ENCODE measurements at regions not wholly inside any gene's neighbourhood (a gene's known extent, or its start where the extent isn't known, plus 50 kb on each side); places are given as distances from the start of the nearest gene placed in this dataset.

- no peaks in the 10 kb centered on the region for H3K79me2 ChIP-seq (ENCODE audit: insufficient read depth)
- TF ChIP-seq EZH2phosphoT487 (IDR thresholded peaks at IDR 0.05; ENCODE audit: insufficient read depth, low read depth) (no peak), EZH2 (IDR thresholded peaks at IDR 0.05; ENCODE audit: insufficient read depth, poor library complexity, severe bottlenecking) (no peak)
- H3K9ac ChIP-seq: peak overlapping the region; percentile 40; the same call in 1 of the 2 replicates
- H3K4me2 ChIP-seq (ENCODE audit: unreplicated experiment): peak overlapping the region; percentile 30
- H3K27ac ChIP-seq: peak overlapping the region; percentile 91
- H3K9me2 ChIP-seq (ENCODE audit: insufficient read depth): no peaks in the 10 kb centered on the region
- H3K4me1 ChIP-seq (ENCODE audit: insufficient read depth): peaks cover 23% of the 10 kb centered on the region
- no peaks in the 10 kb centered on the region for H3K36me3 ChIP-seq (ENCODE audit: low read depth)
- H3F3A ChIP-seq (ENCODE audit: insufficient read depth): peaks cover 30% of the 10 kb centered on the region
- H3K4me3 ChIP-seq: no peak overlapping the region
- H3K9me3 ChIP-seq (ENCODE audit: low read depth): no peaks in the 10 kb centered on the region
- WGBS, 2 experiments (ENCODE audit: low coverage in 1 of 2, low lambda C conversion rate in 2 of 2, missing lambda C conversion rate in 2 of 2): 31 to 45% methylated on average over 5 of the region's 5 CpGs
- no peaks in the 10 kb centered on the region for H3K27me3 ChIP-seq (replicated peaks; ENCODE audit: insufficient read depth)
- no peaks in the 10 kb centered on the region for H4K20me1 ChIP-seq (ENCODE audit: insufficient read depth)
- in situ Hi-C loops (cut with MboI): no loop called here
- no peak overlapping the region for H2AFZ ChIP-seq
- DNase-seq: peak; percentile 91
These were observed 459.7 kb downstream of the EBF1 start for GRCh38 chr5:158639881-158640592.

DNA sequence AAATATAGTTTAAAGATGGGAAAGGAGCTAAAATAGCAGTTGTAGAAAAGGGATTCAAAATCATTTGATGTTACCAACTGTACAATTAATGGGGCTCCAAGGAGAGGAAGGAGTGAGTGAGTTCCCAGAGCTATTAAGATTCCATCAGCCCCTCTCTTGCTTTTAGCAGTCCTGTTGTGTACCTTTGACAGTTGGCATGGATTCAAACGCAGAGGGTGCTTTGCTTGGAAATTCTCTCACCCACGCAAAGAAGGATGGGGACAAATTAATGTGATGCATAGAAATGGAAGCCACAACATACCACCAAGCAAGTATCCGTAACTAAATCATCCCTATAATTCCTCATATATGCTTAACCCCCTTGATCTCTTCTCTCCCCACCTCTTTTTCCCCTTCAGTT lies 461.3 kb downstream of the EBF1 start:
- WGBS, 2 experiments (ENCODE audit: low coverage in 1 of 2, low lambda C conversion rate in 2 of 2, missing lambda C conversion rate in 2 of 2): 93 to 98% methylated on average over 3 of the region's 3 CpGs
- H3K79me2 ChIP-seq (ENCODE audit: insufficient read depth): no peaks in the 10 kb centered on the region
- H3K27ac ChIP-seq: no peak overlapping the region
- no peak for DNase-seq
- H3K9me2 ChIP-seq (ENCODE audit: insufficient read depth): no peaks in the 10 kb centered on the region
- no peak overlapping the region for H2AFZ ChIP-seq
- in situ Hi-C loops (cut with MboI): no loop called here
- TF ChIP-seq EZH2 (IDR thresholded peaks at IDR 0.05; ENCODE audit: insufficient read depth, poor library complexity, severe bottlenecking) (no peak), EZH2phosphoT487 (IDR thresholded peaks at IDR 0.05; ENCODE audit: insufficient read depth, low read depth) (no peak)
- peaks cover 30% of the 10 kb centered on the region for H3F3A ChIP-seq (ENCODE audit: insufficient read depth)
- H3K27me3 ChIP-seq (replicated peaks; ENCODE audit: insufficient read depth): no peaks in the 10 kb centered on the region
- no peaks in the 10 kb centered on the region for H4K20me1 ChIP-seq (ENCODE audit: insufficient read depth)
- no peak overlapping the region for H3K9ac ChIP-seq
- H3K4me1 ChIP-seq (ENCODE audit: insufficient read depth): peaks cover 32% of the 10 kb centered on the region
- no peak overlapping the region for H3K4me3 ChIP-seq
- H3K9me3 ChIP-seq (ENCODE audit: low read depth): no peaks in the 10 kb centered on the region
- H3K36me3 ChIP-seq (ENCODE audit: low read depth): no peaks in the 10 kb centered on the region
- H3K4me2 ChIP-seq (ENCODE audit: unreplicated experiment): no peak overlapping the region

GRCh38 chr5:158637039-158637438 lies 462.7 kb downstream of the EBF1 start:
- Histone ChIP-seq H3K4me1 (ENCODE audit: insufficient read depth) (peaks cover 32% of the 10 kb centered on the region), H3K79me2 (ENCODE audit: insufficient read depth) (no peaks in the 10 kb centered on the region), H3K4me2 (ENCODE audit: unreplicated experiment) (no peak overlapping the region), H4K20me1 (ENCODE audit: insufficient read depth) (no peaks in the 10 kb centered on the region), H3K27ac (no peak overlapping the region), H3K36me3 (ENCODE audit: low read depth) (no peaks in the 10 kb centered on the region), H3K4me3 (no peak overlapping the region), H3K9me2 (ENCODE audit: insufficient read depth) (no peaks in the 10 kb centered on the region), H2AFZ (no peak overlapping the region), H3K27me3 (replicated peaks; ENCODE audit: insufficient read depth) (no peaks in the 10 kb centered on the region), H3F3A (ENCODE audit: insufficient read depth) (peaks cover 30% of the 10 kb centered on the region), H3K9me3 (ENCODE audit: low read depth) (no peaks in the 10 kb centered on the region), H3K9ac (no peak overlapping the region)
- in situ Hi-C loops (cut with MboI): no loop called here
- DNase-seq: no peak
- TF ChIP-seq EZH2 (IDR thresholded peaks at IDR 0.05; ENCODE audit: insufficient read depth, poor library complexity, severe bottlenecking): no peak
- no peak for TF ChIP-seq EZH2phosphoT487 (IDR thresholded peaks at IDR 0.05; ENCODE audit: insufficient read depth, low read depth)
- 43 to 62% methylated on average over 1 of the region's 1 CpG for WGBS, 2 experiments (ENCODE audit: low coverage in 1 of 2, low lambda C conversion rate in 2 of 2, missing lambda C conversion rate in 2 of 2)

- no peaks in the 10 kb centered on the region for H3K9me3 ChIP-seq (ENCODE audit: low read depth)
- no peak overlapping the region for H3K9ac ChIP-seq
- in situ Hi-C loops (cut with MboI): no loop called here
- H2AFZ ChIP-seq: no peak overlapping the region
- peaks cover 28% of the 10 kb centered on the region for H3K4me1 ChIP-seq (ENCODE audit: insufficient read depth)
- H3K9me2 ChIP-seq (ENCODE audit: insufficient read depth): no peaks in the 10 kb centered on the region
- H4K20me1 ChIP-seq (ENCODE audit: insufficient read depth): no peaks in the 10 kb centered on the region
- H3K4me2 ChIP-seq (ENCODE audit: unreplicated experiment): peak overlapping the region; percentile 35
- H3K27ac ChIP-seq: no peak overlapping the region
- no peaks in the 10 kb centered on the region for H3K27me3 ChIP-seq (replicated peaks; ENCODE audit: insufficient read depth)
- peaks cover 26% of the 10 kb centered on the region for H3F3A ChIP-seq (ENCODE audit: insufficient read depth)
- no peaks in the 10 kb centered on the region for H3K79me2 ChIP-seq (ENCODE audit: insufficient read depth)
- no peaks in the 10 kb centered on the region for H3K36me3 ChIP-seq (ENCODE audit: low read depth)
- TF ChIP-seq EZH2phosphoT487 (IDR thresholded peaks at IDR 0.05; ENCODE audit: insufficient read depth, low read depth) (no peak), EZH2 (IDR thresholded peaks at IDR 0.05; ENCODE audit: insufficient read depth, poor library complexity, severe bottlenecking) (no peak)
- no peak for DNase-seq
- WGBS, 2 experiments (ENCODE audit: low coverage in 1 of 2, low lambda C conversion rate in 2 of 2, missing lambda C conversion rate in 2 of 2): 97% methylated on average over 5 of the region's 5 CpGs
- no peak overlapping the region for H3K4me3 ChIP-seq
These were observed 464.2 kb downstream of the EBF1 start for GRCh38 chr5:158635565-158635964.

Measured in GM23248 (cell line).